Gastroesophageal sphincter (tissue), 3 donors: ENCODE measurements at regions not wholly inside any gene's neighbourhood (a gene's known extent, or its start where the extent isn't known, plus 50 kb on each side); places are given as distances from the start of the nearest gene placed in this dataset.

Experiments
- EP300 ChIP-seq: sonication (generic); formaldehyde crosslinking; IDR thresholded peaks from one replicate; pipeline ENCODE4 v1.6.1; 2017; ENCODE audit warnings: antibody characterized with exemption, mild to moderate bottlenecking
- POLR2A ChIP-seq, 2 donors: fragments of 450-650 bp; IDR thresholded peaks; one replicate each; pipeline ENCODE4 v1.6.1; 2017; ENCODE audit warnings: antibody characterized with exemption in 2 of 2, mild to moderate bottlenecking in 2 of 2, moderate library complexity in 1 of 2
- POLR2AphosphoS5 ChIP-seq: sonication (generic); formaldehyde crosslinking; IDR thresholded peaks from one replicate; pipeline ENCODE4 v1.6.1; 2017; ENCODE audit warnings: antibody characterized with exemption
- TF ChIP-seq, protein P1 (sequence below), 4 experiments: fragments of 200-600 bp in 2 of 4; fragments of 450-650 bp in 2 of 4; sonication (generic) in 1 of 4; IDR thresholded peaks; one replicate each; pipeline ENCODE4 v1.5.1; 2017 to 2019; ENCODE audit warnings: antibody characterized with exemption in 4 of 4, mild to moderate bottlenecking in 2 of 4, moderate library complexity in 2 of 4

DNA sequence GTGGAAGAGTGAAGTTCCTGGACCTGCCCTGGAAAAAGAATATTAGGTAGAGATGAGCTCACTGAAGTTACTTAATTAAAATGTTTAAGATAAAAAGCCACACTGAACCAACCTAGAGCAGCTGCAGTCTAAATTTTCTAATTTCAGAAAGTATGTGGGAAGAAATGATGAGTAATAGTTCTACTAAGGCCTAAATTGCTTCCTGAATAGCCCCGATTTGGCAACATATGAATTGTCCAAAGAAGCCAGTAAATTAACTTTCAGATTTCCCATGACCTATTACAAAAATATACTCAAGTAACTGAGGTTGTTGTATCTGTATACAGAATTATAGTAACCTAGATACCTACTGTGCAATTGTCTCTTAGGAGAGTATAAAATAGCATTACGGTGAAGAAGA is 312.6 kb downstream of the IPMK start:
- TF ChIP-seq, protein P1, sequence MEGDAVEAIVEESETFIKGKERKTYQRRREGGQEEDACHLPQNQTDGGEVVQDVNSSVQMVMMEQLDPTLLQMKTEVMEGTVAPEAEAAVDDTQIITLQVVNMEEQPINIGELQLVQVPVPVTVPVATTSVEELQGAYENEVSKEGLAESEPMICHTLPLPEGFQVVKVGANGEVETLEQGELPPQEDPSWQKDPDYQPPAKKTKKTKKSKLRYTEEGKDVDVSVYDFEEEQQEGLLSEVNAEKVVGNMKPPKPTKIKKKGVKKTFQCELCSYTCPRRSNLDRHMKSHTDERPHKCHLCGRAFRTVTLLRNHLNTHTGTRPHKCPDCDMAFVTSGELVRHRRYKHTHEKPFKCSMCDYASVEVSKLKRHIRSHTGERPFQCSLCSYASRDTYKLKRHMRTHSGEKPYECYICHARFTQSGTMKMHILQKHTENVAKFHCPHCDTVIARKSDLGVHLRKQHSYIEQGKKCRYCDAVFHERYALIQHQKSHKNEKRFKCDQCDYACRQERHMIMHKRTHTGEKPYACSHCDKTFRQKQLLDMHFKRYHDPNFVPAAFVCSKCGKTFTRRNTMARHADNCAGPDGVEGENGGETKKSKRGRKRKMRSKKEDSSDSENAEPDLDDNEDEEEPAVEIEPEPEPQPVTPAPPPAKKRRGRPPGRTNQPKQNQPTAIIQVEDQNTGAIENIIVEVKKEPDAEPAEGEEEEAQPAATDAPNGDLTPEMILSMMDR (IDR thresholded peaks at IDR 0.05) = no peak
- TF ChIP-seq POLR2A (IDR thresholded peaks at IDR 0.05) (no peak), POLR2AphosphoS5 (no peak), EP300 (no peak)
